Sciatic nerve (tissue), 2 donors: ENCODE measurements at regions not wholly inside any gene's neighbourhood (a gene's known extent, or its start where the extent isn't known, plus 50 kb on each side); places are given as distances from the start of the nearest gene placed in this dataset.

Experiments
- ATAC-seq: fragments of 200-7000 bp; cut with Tn5 transposase; one replicate; pipeline ENCODE4 v1.9.1; 2020; ENCODE audit warnings: mild to moderate bottlenecking, moderate library complexity
- DNase-seq: peaks from one replicate; pipeline ENCODE4 v3.0.0-alpha.2; 2020; ENCODE audit warnings: low spot score
- intact Hi-C: fragments of 100-400 bp; cut with DNase I; formaldehyde crosslinking; loops from one replicate; pipeline ENCODE4 v1.14.2; 2022
- donor health status: DM: no; HTN: no; CAD: no.
- donor health status: DM: no; HTN: no; CAD: no.

DNA sequence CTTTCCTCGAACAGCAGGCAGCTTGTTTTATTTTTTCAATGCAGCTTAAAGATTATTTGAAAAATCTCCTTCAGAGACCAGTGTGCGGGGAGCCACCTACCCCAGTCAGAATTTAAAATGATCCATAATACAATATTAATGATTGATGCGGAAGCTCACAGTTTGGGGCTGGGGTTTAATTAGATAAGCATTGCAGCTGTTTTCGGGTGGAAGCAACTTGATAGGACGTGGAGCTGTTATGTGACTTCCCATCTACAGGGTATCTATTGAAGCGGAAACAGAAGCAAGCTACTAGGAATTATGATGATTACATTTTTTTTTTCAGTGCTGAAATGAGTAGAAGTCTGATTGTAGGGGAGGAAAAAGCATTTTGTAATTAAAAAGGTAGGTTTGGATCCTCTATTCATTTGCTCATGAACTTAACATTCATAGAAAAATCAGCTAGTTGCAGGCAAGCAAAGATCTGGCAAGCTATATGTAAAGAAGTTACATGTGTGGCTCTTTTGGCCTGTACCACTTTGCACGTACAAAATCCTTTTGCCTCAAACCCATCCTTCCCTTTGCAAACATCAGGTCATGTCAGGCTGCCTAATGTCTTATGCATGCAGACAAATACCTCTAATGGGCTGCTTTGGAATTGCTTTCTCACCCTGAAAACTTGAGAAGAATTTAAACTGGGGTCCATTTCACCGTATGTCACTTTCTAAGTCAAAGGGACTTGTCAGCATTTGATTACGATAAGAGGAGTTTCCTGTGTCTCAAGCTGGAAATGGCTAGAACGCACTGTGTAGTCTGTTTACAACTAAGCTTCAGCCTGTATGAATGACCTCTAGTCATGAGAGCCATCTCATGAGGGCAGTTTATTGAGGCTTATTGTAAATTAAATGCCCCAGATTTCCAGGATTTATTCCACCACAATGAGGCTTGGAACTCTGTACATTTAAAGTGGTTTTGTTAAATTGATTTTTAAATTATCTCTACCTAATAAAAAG lies 267.1 kb upstream of the TMTC4 start:
- DNase-seq, result no peak
- intact Hi-C loops, result no loop called here
- ATAC-seq, result no peak

GRCh38 chr13:100940658-100941057 lies 266.1 kb upstream of the TMTC4 start:
- DNase-seq (no peak), ATAC-seq (no peak)
- intact Hi-C loops, result no loop called here

GRCh38 chr13:100933841-100934240 lies 259.2 kb upstream of the TMTC4 start:
- no peak for ATAC-seq
- no peak for DNase-seq
- intact Hi-C loops, result no loop called here

- DNase-seq (no peak), ATAC-seq (no peak)
- intact Hi-C loops, result no loop called here
Measured at GRCh38 chr13:100922599-100922998, 248.0 kb upstream of the TMTC4 start.

DNA sequence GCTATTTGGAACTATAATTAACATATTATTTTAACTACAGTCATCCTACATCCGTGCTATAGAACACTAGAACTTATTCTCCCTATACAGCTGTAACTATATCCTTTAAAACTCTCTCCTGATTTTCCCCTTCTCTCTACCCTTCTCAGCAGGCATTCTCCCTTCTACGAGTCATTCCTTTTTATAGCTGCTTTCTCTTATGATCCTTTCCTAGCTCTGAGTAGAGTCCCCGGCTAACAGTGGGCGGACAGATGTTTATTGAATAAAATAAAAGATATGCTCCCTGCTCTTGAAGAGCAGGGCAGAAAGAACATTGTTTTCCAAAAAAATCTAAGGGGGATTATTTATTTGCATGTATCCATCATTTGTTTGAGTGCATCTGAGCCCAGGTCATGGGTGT lies 246.5 kb upstream of the TMTC4 start:
- DNase-seq (no peak), ATAC-seq (no peak)
- intact Hi-C loops, result no loop called here

DNA sequence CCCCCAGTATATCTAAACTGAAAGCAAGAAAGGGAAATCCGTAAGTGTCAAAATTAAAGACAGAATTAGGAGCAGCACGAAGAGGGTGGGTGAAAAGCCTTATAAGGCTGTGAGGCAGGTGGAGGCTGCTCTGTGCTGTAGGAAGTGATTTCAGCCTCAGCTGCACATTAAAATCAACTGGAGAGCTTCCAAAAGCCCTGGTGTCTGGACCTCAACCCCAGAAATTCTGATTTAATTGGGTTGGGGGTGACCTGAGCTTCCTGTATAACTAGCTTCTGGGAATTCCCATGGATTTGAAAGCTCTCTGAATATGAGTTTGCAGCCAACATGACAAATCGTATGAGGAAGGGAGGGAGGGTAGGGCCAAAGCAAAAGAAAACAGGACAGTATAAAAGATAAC lies 242.4 kb upstream of the TMTC4 start:
- ATAC-seq (no peak), DNase-seq (no peak)

DNA sequence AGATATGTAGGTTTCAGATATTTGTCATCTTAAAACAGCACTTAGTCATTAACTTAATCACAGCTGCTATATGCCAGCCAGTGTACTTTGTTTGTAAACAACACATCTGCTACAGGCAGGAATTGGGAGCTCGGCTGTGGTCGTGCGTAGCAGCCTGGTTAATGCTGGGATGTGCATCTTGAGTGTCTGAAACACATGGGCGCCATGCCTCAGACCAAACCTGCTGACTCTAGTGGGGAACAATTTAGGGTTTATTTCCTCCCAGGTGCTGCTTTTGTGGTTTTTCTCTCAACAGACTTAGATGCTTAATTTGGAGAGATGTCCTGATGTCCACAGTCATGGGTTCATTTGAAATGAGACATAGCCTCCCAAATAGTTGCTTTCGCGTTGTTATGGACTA lies 238.5 kb upstream of the TMTC4 start:
- no peak for DNase-seq
- ATAC-seq, result no peak
- intact Hi-C loops, result no loop called here

More for the DNA sequence above, 242.4 kb upstream of the TMTC4 start:
- intact Hi-C loops, result no loop called here

DNA sequence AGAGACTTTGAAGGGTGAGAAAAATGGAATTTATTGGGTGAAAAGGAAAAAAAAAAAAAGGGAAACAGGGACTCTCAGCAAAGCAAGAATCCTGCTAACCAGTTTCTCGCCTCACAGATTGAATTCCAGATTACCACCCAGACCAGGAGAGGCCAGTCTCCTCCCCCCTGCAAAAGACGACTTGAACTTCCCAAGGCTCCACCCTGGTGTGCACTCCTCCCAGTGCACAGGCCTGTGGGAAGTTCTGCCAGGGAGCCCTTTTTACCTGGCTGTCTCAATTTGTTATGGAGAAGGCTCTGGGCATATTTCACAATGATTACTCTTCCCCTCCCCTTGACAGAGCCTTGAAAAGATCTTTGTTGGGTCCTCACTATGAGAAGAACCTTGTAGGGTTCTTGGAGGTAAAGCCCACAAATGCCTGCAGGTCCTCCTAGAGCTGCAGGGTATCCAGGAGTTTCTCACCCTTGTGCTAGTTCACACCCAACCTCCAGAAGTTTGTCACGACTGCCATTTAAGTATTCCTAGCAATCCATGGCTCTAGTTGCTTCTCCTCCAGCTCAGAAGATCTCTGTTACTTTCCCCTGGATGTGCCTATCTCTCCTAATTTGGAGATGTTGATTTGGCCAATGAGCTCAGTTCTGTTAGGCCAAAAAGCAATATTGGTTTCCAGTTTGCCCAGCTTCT lies 229.8 kb upstream of the TMTC4 start:
- intact Hi-C loops, result no loop called here
- DNase-seq (no peak), ATAC-seq (no peak)

- intact Hi-C loops, result no loop called here
- DNase-seq (no peak), ATAC-seq (no peak)
Measured at GRCh38 chr13:100899720-100900316, 225.2 kb upstream of the TMTC4 start.

GRCh38 chr13:100898431-100898830 lies 223.8 kb upstream of the TMTC4 start:
- ATAC-seq (no peak), DNase-seq (no peak)
- intact Hi-C loops, result no loop called here

GRCh38 chr13:100895651-100896050 lies 221.1 kb upstream of the TMTC4 start:
- ATAC-seq (no peak), DNase-seq (no peak)
- intact Hi-C loops, result no loop called here

DNA sequence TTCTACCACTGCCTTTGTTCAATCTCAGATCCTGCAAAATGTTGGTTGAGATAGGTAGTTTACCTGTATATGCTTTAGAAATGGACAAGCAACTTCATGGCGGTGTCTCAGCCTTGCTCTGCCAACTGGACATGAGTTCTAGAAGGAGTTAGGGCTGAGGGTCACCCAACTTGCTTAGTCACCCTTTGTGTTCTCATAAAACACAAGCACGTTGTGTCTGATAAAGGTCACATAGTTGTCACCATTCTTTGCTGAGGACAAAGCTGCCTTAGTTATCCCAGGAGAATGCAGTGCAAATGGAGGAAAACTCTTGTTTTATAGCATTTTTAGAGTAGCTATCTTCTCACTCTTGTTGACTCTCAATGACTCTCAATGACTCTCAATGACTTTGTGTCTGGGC lies 218.4 kb upstream of the TMTC4 start:
- intact Hi-C loops, result no loop called here
- DNase-seq (no peak), ATAC-seq (peak; percentile 46)

GRCh38 chr13:100890645-100891044 lies 216.1 kb upstream of the TMTC4 start:
- intact Hi-C loops, result no loop called here
- DNase-seq, result no peak
- ATAC-seq, result no peak

- ATAC-seq (no peak), DNase-seq (no peak)
- intact Hi-C loops, result no loop called here
Measured at GRCh38 chr13:100887729-100888151, 213.1 kb upstream of the TMTC4 start.

- ATAC-seq, result no peak
- no peak for DNase-seq
- intact Hi-C loops, result no loop called here
Measured at GRCh38 chr13:100883453-100883852, 208.9 kb upstream of the TMTC4 start.

DNA sequence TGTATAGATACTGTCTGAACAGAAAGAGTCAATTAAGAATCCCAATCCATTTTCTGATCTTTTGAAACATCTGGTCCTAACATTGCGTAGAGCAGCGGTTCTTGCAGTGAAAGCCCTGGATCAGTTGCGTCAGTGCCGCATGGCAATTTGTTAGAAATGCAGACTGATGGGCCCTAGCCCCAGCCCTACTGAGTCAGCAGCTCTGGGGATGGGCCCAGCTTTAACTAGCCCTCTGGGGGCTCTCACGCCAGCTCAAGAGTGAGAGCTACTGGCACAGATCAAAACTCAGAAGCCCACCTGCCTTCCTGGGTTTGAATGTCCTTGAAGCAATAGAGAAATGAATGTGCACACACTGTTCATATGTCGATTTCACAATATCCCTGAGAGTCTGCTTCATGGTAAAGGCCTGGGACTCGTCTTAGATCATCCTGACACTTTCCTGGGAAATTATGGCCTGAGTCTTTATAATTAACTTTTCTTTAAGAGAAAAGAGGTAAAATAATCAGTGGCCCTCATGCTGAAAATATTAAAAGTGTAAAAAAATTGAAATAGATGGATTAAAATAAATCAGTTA lies 206.8 kb upstream of the TMTC4 start:
- ATAC-seq (no peak), DNase-seq (no peak)
- intact Hi-C loops, result no loop called here

GRCh38 chr13:100880166-100880565 lies 205.6 kb upstream of the TMTC4 start:
- DNase-seq (no peak), ATAC-seq (no peak)
- intact Hi-C loops, result no loop called here

GRCh38 chr13:100879255-100879654 lies 204.7 kb upstream of the TMTC4 start:
- DNase-seq (no peak), ATAC-seq (no peak)
- intact Hi-C loops, result no loop called here

GRCh38 chr13:100876044-100876403 lies 201.4 kb upstream of the TMTC4 start:
- no peak for DNase-seq
- intact Hi-C loops, result no loop called here
- ATAC-seq, result no peak
